ENCODE measurements at regions not wholly inside any gene's neighbourhood (a gene's known extent, or its start where the extent isn't known, plus 50 kb on each side); places are given as distances from the start of the nearest gene placed in this dataset.

DNA sequence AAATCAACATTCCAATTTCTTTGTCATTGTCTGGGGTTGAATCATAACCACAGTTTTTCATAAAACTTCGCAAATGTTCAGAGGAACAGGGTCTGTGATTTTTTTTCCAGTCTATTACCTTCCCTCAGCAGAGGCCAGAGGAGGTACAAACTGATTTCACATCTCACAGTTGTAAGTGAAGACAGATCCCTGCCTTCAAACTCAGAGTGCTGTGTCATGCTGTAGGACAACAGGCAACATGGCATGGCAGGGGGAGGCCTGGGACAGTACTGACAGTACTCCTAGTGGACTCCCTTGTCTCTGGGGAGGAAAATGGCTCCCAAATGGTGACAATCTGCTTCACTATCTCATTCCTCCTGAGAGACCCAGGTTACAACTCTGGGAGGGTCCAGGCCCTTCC, 308.6 kb downstream of the CDC5L start:
- TF ChIP-seq, protein P1, sequence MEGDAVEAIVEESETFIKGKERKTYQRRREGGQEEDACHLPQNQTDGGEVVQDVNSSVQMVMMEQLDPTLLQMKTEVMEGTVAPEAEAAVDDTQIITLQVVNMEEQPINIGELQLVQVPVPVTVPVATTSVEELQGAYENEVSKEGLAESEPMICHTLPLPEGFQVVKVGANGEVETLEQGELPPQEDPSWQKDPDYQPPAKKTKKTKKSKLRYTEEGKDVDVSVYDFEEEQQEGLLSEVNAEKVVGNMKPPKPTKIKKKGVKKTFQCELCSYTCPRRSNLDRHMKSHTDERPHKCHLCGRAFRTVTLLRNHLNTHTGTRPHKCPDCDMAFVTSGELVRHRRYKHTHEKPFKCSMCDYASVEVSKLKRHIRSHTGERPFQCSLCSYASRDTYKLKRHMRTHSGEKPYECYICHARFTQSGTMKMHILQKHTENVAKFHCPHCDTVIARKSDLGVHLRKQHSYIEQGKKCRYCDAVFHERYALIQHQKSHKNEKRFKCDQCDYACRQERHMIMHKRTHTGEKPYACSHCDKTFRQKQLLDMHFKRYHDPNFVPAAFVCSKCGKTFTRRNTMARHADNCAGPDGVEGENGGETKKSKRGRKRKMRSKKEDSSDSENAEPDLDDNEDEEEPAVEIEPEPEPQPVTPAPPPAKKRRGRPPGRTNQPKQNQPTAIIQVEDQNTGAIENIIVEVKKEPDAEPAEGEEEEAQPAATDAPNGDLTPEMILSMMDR (IDR thresholded peaks at IDR 0.05) = no peak
- TF ChIP-seq POLR2A (IDR thresholded peaks at IDR 0.05) = no peak
